Upper lobe of left lung (tissue), 4 donors: ENCODE measurements at regions not wholly inside any gene's neighbourhood (a gene's known extent, or its start where the extent isn't known, plus 50 kb on each side); places are given as distances from the start of the nearest gene placed in this dataset.

Source experiments
- POLR2A ChIP-seq, 4 donors: fragments of 450-650 bp; IDR thresholded peaks; one replicate each; pipeline ENCODE4 v1.5.1; 2016 to 2017; ENCODE audit warnings: antibody characterized with exemption in 4 of 4, mild to moderate bottlenecking in 2 of 4
- POLR2AphosphoS5 ChIP-seq, 2 donors: sonication (generic); formaldehyde crosslinking; IDR thresholded peaks; one replicate each; pipeline ENCODE4 v1.5.1; 2017; ENCODE audit warnings: antibody characterized with exemption in 2 of 2
- TF ChIP-seq, protein P1 (sequence below), 6 experiments: fragments of 450-650 bp in 4 of 6; fragments of 200-600 bp in 2 of 6; sonication (generic) in 2 of 6; IDR thresholded peaks; one replicate each; pipeline ENCODE4 v1.5.1; 2016 to 2019; ENCODE audit warnings: antibody characterized with exemption in 6 of 6

DNA sequence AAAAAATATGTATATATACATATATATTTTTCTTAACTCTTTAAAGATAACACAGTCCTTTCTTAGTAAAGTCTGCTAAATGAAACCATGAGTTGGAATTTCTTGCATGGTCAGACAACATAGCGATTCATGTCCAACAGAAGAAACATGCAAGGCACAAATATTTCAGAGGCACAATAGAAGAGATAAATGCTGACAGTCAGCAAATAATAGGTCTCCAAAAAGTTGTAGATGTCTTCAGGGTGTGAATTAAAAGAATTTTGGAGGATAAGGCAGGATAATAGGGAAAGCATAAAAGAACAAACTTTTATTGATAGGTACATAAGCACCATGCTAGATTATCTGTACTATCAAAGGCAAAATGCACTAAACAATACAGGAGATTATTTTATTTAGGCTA lies 800.2 kb downstream of the PLCL1 start:
- TF ChIP-seq POLR2A (IDR thresholded peaks at IDR 0.05): no peak
- TF ChIP-seq, protein P1, sequence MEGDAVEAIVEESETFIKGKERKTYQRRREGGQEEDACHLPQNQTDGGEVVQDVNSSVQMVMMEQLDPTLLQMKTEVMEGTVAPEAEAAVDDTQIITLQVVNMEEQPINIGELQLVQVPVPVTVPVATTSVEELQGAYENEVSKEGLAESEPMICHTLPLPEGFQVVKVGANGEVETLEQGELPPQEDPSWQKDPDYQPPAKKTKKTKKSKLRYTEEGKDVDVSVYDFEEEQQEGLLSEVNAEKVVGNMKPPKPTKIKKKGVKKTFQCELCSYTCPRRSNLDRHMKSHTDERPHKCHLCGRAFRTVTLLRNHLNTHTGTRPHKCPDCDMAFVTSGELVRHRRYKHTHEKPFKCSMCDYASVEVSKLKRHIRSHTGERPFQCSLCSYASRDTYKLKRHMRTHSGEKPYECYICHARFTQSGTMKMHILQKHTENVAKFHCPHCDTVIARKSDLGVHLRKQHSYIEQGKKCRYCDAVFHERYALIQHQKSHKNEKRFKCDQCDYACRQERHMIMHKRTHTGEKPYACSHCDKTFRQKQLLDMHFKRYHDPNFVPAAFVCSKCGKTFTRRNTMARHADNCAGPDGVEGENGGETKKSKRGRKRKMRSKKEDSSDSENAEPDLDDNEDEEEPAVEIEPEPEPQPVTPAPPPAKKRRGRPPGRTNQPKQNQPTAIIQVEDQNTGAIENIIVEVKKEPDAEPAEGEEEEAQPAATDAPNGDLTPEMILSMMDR (IDR thresholded peaks at IDR 0.05): no peak
- no peak for TF ChIP-seq POLR2AphosphoS5 (IDR thresholded peaks at IDR 0.05)
